Dedifferentiated amniotic fluid mesenchymal stem cell (primary cell): ENCODE measurements at regions not wholly inside any gene's neighbourhood (a gene's known extent, or its start where the extent isn't known, plus 50 kb on each side); places are given as distances from the start of the nearest gene placed in this dataset.

Source experiments
- DNase-seq: peaks from one replicate; pipeline ENCODE4 v3.0.0-alpha.2; 2016; ENCODE audit errors: extremely low spot score

DNA sequence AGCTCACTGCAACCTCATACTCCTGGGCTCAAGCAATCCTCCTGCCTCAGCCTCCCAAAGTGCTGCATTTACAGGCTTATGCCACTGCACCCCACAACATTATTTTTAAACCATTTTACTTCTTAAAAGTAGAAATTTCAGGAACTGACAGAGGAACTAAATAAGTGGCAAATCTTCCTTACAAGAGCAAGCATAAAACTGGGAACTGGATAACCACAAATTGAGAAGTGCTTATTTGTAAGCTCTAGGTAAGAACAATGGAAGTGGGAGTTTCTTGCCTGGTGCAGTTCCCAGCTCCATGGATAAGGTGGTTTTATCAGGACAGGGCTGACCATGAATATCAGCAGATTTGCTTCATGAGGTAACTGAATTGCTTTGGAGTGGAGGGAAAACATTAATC, 655.2 kb downstream of the DIPK2A start:
- DNase-seq, result no peak

- DNase-seq, result no peak
These were observed 657.8 kb downstream of the DIPK2A start for GRCh38 chr3:144629381-144629780.

GRCh38 chr3:144636833-144637232, 665.2 kb downstream of the DIPK2A start:
- no peak for DNase-seq

DNA sequence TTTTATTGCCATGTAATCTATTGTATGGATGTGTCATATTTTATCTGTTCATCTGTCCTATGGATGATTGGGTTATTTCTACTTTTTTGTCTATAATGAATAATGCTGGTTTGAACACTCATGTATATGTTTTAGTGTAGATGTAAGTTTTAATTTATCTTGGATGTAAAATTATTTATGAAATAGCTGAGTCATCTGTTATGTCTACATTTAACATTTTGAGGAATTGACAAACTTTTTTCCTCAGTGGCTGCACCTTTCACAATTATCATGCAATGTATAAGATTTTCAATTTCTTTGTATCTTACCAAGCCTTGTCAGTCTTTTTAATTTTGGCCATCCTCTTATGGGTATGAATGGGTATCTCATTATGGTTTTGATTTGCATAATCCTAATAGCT, 666.4 kb downstream of the DIPK2A start:
- DNase-seq, result no peak

- DNase-seq, result no peak
These were observed 672.2 kb downstream of the DIPK2A start for GRCh38 chr3:144643771-144644198.

DNA sequence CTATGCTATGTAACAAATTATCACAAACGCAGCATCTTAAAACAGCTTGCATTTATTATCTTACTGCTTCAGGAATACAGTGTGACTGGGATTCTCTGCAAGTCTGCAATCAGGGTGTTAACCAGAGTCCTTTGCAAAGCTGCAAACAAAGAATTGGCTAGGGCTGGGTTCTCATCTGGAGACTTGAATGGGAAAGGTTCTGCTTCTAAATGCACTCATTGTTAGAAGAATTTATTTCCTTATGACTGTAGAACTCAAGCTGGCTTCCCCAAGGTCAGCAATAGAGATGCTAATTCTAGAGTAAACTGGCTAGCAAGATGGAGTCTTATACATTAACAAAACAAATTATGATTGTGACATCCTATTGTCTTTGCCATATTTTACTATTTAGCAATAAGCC, 673.7 kb downstream of the DIPK2A start:
- DNase-seq, result no peak

- no peak for DNase-seq
These were observed 678.8 kb downstream of the DIPK2A start for GRCh38 chr3:144650380-144650779.

DNA sequence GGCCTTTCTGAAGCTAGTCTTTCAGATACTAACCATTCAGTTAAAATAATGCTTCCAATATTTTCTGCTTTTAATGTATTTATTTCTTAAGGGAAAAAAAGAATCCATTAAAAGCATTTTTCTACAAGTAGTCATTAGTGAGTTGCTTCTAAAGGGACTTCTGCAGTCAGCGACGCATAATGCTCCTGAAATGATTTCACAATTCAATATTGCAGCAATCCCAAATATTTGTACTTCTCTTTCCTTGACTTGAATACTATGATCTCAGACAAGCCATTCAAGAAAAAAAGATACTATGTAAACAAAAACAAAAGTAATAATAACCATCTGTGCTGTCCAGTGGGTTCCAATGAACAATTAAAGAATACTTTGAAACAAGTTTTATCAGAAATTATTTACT, 681.0 kb downstream of the DIPK2A start:
- peak; percentile 92 for DNase-seq

GRCh38 chr3:144655423-144655822, 683.8 kb downstream of the DIPK2A start:
- DNase-seq, result no peak

DNA sequence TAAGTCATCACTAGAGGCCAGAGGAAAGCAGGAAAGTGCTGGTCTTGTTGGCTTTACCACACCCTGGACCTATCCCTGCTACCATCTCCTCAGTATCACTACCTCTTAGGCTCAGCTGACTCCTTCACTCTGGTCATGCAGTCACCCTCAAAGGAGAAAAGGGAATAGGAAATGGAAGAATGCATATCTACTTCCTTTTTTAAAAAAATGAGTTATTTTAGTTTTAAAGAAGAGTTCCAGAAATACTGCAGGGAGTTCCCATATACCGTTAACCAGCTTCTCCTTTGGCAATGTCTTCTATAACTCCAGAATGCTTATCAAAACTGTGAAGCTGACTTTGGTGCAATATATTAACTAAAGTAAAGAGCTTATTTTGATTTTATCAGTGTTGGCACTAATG, 688.6 kb downstream of the DIPK2A start:
- no peak for DNase-seq

DNA sequence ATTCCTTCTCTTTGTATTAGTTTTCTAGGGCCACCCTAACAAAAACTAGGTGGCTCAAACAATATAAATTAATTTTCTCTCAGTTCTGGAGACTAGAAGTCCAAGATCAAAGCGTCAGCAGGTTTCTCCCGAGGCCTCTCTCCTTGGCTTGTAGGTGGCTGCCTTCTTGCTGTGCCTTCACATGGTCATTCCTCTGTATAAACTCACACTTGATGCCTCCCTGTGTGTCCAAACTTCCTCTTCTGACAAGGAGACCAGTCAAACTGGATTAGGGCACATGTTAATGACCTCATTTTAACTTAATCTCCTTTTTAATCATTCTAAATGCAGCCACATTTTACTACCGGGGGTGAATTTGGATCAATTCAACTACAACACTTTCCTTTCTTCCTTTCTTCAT, 691.1 kb downstream of the DIPK2A start:
- no peak for DNase-seq

DNA sequence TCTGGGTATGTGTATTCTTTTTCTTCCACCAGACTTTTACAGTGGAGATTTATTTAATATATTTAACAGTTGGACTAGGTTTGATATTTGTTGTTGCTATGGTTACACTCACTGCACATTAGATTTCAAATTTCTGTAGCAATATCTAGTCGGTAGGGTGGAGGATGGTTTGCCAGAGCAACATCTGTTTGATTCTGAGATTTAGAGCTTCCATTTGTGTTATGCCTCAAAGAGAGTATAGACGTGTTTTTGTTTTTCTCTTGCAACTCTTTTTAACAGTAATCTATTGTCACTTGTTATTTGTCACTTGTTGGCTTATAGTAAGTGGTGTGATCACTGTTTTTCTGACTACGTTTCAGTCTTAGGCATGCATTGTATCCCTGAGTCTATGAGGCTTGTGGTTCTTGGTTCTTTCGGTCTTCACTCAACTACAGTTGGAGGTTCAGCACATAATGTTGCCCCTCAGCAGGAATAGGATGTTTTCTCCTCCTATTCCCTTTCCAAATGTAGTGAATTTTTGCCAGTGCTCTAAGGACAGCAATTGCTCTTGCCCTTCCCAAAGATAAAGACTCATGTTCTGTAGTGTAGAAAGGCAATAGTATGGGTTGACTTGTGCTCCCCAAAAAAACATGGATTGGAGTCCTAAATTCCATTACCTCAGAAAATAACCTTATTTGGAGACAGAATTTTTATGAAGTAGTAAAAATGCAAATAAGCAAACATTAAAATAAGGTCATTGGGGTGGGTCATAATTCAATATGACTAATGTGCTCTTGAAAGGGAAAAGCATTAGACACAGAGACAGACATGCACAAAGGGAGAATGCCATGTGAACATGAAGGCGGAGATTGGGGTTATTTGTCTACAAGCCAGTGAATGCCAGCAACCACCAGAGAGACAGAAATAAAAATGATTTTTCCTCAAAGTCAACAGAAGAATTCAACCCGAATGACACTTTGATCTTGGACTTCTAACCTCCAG, 692.1 kb downstream of the DIPK2A start:
- DNase-seq, result no peak

DNA sequence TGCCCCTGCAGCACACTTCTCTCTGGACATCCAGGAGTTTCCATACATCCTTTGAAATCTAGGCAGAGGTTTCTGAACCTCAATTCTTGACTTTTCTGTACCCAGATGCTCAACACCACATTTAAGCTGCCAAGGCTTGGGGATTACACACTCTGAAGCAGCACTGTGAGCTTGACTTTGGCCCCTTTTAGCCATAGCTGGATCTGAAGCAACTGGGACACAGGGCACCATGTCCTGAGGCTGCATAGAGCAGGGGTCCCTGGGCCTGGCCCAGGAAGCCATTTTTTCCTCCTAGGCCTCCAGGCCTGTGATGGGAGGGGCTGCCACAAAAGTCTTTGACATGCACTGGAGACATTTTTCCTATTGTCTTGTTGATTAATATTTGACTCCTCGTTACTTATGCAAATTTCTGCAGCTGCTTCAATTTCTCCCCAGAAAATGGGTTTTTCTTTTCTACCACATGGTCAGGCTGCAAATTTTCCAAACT, 694.0 kb downstream of the DIPK2A start:
- no peak for DNase-seq

GRCh38 chr3:144670571-144670970, 698.9 kb downstream of the DIPK2A start:
- no peak for DNase-seq

DNA sequence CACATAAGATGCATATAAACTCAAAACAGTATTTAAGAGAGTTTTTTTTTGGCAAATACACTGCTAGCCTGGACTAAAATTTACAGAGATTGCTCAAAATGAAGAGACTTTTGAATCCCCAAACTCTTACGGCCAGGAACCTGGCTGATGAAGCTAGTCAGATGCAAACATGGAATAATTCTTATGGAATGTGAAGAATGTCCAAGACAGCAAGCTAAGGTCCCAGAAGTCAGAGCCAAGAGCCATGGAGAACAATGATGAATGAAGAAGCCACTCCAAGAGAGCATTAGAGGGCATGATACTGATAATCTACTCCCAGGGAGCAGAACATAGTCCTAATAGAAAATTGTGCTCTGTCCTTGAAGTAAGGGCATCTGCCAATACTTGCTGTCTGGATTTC, 705.5 kb downstream of the DIPK2A start:
- peak; percentile 20 for DNase-seq

GRCh38 chr3:144683065-144683464, 711.4 kb downstream of the DIPK2A start:
- DNase-seq, result no peak

GRCh38 chr3:144687862-144688261, 716.2 kb downstream of the DIPK2A start:
- DNase-seq, result no peak

DNA sequence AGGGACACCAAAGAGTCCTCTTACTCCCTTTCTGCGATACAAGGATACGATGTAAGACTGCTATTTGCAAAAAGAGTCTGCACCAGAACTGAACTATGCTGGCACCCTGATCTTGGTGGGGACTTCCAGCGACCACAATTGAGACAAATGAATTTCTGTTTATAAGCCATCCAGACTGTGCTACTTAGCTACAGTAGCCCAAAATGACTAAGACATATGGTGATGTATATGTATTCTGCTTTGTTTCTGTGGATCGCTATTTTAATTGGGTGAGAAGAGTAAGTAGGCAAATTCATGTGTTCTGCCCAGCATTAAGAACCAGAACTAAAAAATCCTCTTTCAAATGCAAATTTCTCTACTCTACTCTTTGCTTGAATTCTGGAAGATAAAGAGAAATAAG, 720.9 kb downstream of the DIPK2A start:
- DNase-seq, result no peak

- DNase-seq, result no peak
These were observed 736.8 kb downstream of the DIPK2A start for GRCh38 chr3:144708437-144708836.

GRCh38 chr3:144737281-144737680, 765.7 kb downstream of the DIPK2A start:
- DNase-seq, result no peak

- DNase-seq, result no peak
These were observed 771.6 kb downstream of the DIPK2A start for GRCh38 chr3:144743225-144743668.

DNA sequence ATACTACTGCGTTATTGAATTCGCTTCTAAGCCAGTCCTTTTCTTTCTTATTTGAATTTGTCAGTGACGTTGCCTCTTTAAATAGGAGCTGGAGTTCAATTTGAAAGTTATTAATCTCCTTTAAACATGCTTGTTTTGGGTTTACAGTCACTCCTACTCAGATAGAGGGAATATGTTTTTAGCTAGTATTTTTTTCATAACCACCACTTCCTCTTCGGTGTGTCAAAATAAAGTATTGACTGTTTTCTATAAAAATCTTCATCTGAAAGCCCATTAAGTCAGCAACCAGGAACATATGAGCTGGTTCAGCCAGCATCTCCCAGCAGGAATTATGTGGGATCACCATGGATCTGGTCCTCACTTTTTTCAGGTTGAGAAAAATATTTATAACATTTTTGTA, 772.9 kb downstream of the DIPK2A start:
- no peak for DNase-seq

GRCh38 chr3:144746631-144747030, 775.0 kb downstream of the DIPK2A start:
- DNase-seq, result no peak
